ENCODE measurements at regions not wholly inside any gene's neighbourhood (a gene's known extent, or its start where the extent isn't known, plus 50 kb on each side); places are given as distances from the start of the nearest gene placed in this dataset.

DNA sequence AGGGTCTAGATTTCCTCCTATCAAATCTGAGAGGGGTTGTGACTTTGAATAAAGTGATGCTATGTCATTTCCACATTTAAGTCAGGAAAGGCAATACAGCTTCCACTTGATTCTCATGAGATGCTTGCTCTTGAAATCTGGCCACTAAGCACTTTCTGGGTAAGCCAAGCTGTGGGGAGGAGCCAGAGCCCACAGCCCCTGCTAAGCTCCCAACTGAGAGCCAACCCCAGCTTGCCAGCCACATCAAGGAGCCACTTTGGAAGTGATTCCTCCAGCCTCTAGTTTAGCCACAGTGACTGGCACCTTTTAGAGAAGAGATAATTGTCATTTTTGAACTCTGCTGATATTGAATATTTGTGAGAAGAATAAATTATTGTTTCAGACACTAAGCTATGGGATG, 1441.5 kb upstream of the IGFBP7 start:
- TF ChIP-seq, protein P1, sequence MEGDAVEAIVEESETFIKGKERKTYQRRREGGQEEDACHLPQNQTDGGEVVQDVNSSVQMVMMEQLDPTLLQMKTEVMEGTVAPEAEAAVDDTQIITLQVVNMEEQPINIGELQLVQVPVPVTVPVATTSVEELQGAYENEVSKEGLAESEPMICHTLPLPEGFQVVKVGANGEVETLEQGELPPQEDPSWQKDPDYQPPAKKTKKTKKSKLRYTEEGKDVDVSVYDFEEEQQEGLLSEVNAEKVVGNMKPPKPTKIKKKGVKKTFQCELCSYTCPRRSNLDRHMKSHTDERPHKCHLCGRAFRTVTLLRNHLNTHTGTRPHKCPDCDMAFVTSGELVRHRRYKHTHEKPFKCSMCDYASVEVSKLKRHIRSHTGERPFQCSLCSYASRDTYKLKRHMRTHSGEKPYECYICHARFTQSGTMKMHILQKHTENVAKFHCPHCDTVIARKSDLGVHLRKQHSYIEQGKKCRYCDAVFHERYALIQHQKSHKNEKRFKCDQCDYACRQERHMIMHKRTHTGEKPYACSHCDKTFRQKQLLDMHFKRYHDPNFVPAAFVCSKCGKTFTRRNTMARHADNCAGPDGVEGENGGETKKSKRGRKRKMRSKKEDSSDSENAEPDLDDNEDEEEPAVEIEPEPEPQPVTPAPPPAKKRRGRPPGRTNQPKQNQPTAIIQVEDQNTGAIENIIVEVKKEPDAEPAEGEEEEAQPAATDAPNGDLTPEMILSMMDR (IDR thresholded peaks at IDR 0.05): no peak
- TF ChIP-seq POLR2A (IDR thresholded peaks at IDR 0.05) (no peak), POLR2AphosphoS5 (IDR thresholded peaks at IDR 0.05; ENCODE audit: insufficient read depth in 1 of 2, low read depth in 1 of 2) (no peak)
